ENCODE measurements at regions not wholly inside any gene's neighbourhood (a gene's known extent, or its start where the extent isn't known, plus 50 kb on each side); places are given as distances from the start of the nearest gene placed in this dataset.

- no peak for DNase-seq (ENCODE audit: low read depth)
Observed at GRCh38 chr2:158049129-158049855, 52.4 kb upstream of the UPP2 start.

DNA sequence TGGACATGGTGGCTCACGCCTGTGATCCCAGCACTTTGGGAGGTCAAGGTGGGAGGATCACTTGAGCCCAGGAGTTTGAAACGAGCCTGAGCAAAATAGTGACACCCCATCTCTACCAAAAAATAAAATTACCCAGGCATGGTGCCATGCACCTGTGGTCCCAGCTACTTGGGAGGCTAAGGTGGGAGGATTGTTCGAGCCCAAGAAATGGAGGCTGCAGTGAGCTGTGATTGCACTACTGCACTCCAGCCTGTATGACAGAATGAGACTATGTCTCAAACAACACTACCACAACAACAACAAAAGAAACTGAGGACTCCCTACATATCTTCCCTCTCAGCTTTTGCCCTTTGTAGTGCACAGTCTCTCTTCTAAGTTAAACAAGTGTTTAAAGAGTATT is 53.3 kb upstream of the UPP2 start:
- no peak for DNase-seq (ENCODE audit: low read depth)

GRCh38 chr2:158047156-158047611 is 54.5 kb upstream of the UPP2 start:
- DNase-seq (ENCODE audit: low read depth) = no peak

- no peak for DNase-seq (ENCODE audit: low read depth)
Observed at GRCh38 chr2:158046121-158046880, 55.4 kb upstream of the UPP2 start.

GRCh38 chr2:158045362-158045761 is 56.3 kb upstream of the UPP2 start:
- no peak for DNase-seq (ENCODE audit: low read depth)

GRCh38 chr2:158043181-158043948 is 58.3 kb upstream of the UPP2 start:
- DNase-seq (ENCODE audit: low read depth) = no peak

GRCh38 chr2:158042666-158043065 is 59.0 kb upstream of the UPP2 start:
- DNase-seq (ENCODE audit: low read depth) = no peak

GRCh38 chr2:158042245-158042644 is 59.4 kb upstream of the UPP2 start:
- DNase-seq (ENCODE audit: low read depth) = no peak

DNA sequence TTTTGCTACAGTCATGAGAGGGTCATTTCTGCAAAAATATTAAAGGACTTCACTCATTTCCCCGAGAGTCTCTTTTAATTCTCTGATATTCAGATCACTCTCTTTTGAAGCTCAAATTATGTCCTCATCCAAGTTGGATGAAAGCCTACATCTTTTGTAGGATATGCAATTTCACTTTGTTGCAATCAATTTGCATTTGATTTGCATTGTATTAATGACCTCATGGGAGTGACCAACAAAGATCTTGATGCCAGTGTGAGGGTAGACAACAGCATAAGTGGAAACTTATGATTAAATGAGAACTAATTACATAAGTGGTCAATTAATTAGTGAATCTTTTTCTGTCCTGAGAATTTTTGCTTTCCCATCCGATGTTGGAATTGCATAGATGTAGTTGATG is 60.3 kb upstream of the UPP2 start:
- no peak for DNase-seq (ENCODE audit: low read depth)

DNA sequence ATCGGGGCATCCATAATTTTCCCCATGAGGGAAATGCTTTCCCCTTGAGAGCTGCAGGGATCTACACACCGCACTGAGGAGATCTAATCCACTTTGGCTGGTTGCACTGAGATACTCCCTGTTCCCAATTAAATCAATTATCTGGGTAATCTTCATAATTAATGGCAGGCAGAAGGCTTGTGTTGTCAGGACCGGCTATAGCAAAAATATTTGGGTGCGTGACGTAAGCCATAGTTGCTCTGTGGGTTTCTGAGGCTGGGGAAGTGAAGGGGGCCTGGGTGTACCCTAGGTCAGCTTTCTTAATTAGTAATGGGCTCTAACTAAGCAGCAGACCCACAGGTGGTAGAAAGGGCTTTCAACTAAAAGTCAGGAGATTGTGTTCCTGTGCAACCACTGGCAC is 62.8 kb upstream of the UPP2 start:
- DNase-seq (ENCODE audit: low read depth) = no peak

DNA sequence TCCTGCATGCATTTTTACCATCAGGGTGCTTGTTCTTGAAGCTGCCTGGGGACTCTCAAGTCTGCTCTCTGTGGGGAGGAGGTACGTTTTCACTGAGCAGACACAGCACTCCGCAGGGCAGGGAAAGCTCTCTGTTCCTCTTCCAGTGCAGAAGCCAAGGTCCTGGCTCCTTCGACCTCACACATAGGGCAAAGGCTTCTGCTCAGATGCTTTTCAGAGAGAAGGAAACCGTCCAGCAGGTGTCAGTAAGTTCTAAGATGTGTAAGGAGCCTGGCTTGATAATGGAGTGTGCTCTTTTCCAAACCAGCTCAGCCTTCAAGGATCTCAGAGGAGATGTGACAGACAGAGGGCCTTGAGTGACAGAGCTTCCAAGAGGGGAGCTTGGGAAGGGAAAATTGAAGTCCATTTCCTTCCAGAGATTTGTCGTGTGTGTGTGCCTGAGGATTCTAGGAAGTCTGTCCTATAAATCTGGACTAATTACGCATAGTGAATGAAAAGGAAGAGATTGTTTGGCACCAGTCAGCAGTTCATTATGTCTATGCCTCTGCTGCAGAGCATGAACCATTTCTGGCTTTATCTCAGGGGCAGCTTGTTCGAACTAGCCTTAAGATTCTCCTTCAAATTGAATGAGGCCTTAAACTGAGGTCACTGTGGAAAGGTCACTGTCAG is 67.3 kb upstream of the UPP2 start:
- peak; percentile 53 for DNase-seq (ENCODE audit: low read depth)

- no peak for DNase-seq (ENCODE audit: low read depth)
Observed at GRCh38 chr2:158031371-158031770, 70.3 kb upstream of the UPP2 start.

DNA sequence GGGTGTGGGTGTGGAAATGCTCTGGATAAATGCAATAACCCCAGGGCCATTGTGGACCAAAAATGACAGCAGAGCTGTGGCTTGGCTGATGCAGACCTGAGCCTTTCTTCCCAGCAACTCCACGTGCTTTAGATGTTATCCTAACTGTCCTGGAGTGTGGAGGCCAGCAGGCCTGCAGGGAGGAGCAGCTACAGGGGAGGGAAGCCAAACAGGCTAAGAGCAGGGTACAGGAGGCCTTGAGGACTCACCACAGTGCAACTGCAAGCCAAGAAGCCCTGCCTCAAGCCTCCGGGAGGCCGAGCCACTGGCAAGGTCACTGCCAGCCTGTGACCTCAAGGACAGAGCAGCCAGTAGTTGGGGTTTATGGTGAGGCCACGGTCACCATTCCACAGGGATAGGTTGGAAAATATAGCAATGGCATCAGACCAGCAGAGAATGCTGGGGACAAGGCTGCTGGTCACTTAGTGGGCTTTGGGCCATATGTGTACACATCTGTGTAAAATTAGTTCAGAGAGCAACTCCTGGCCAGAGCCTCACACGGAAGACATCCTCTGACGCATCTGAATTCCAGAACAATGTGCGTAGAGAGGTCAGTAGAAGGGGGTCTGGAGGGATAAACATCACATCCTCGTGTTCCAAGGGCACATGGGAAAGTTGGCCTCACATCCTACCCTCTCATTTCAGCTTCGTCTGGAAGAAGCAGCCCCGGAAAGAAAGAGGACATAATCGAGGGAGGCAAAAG is 76.2 kb upstream of the UPP2 start:
- peak; percentile 59 for DNase-seq (ENCODE audit: low read depth)

GRCh38 chr2:158024288-158024898 is 77.3 kb upstream of the UPP2 start:
- DNase-seq (ENCODE audit: low read depth) = peak; percentile 20

DNA sequence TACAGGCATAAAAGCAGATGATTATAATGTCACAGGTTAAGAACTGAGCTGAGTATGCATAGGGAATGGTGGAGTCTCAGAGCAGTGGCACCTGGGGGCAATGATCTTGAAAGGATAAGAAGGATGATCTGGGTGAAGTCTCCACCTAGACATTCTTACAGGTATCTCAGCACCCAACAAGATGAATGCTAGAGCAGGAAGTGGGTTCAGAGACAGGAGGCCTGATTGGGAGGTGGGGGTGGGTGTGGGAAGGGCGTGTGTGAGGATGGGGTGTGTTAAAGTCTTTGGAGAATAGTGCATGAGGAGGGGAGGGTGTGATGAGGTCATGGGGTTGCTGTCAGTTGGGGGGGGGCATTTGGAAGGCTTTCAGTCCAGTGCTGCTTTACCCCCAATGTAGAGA is 78.8 kb upstream of the UPP2 start:
- no peak for DNase-seq (ENCODE audit: low read depth)

GRCh38 chr2:158021226-158021625 is 80.5 kb upstream of the UPP2 start:
- DNase-seq (ENCODE audit: low read depth) = no peak

DNA sequence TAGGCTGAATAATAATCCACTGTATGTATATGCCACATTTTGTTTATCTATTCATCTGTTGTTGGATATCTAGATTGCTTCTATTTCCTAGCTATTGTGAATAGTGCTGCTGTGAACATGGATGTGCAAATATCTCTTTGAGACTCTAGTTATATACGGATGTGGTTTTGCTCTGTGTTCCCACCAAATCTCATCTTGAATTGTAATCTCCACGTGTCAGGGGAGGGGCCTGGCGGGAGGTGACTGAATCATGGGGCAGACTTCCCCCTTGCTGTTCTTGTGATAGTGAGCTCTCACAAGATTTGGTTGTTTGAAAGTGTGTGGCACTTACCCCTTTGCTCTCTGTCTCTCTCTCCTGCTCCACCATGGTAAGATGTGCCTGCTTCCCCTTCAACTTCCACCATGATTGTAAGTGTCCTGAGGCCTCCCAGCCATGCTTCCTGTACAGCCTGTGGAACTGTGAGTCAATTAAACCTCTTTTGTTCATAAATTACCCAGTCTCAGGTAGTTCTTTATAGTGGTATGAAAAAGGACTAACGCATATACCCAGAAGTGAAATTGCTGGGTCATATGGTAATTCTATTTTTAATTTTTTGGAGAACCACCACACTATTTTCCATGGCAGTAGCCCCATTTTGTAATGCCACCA is 86.1 kb upstream of the UPP2 start:
- DNase-seq (ENCODE audit: low read depth) = no peak

- no peak for DNase-seq (ENCODE audit: low read depth)
Observed at GRCh38 chr2:158013891-158014290, 87.8 kb upstream of the UPP2 start.

DNA sequence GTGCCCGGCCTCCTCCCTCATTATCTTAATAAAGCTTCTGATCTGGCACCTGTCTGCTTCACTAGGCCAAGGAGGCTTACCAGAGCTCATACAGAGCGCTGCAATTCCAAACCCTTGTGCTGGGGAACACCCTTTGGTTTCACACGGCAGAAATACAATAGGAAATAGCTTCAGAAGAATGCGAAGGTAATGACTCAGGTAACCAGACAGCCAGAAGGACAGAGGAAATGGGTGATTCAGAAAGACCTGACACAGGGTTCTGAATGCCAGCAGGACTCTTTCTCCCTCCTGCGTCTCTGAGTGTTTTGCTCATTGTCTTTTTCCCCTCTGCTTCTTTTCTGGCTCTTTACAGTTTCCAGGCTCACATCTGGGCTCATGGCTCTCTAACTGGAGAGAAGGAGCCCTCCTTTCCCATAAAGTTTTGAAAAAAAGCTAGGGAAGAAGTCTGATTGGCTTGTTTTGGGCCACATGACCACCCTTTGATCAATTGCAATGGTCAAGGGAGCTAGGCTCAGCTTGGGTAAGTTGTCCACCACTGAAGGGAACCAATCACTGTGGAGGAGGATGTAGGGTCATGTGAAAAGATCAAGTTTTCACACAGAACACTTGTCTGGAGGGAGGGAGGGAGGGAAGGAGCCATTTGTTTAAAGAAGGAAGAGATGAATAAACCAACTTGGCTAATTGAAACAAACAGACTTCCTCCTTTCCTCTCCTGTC is 90.5 kb upstream of the UPP2 start:
- no peak for DNase-seq (ENCODE audit: low read depth)

- no peak for DNase-seq (ENCODE audit: low read depth)
Observed at GRCh38 chr2:158009399-158009798, 92.3 kb upstream of the UPP2 start.
